ENCODE measurements at regions not wholly inside any gene's neighbourhood (a gene's known extent, or its start where the extent isn't known, plus 50 kb on each side); places are given as distances from the start of the nearest gene placed in this dataset.

GRCh38 chr7:123305840-123306375 is 106.1 kb upstream of the SLC13A1 start:
- TF ChIP-seq, protein P1, sequence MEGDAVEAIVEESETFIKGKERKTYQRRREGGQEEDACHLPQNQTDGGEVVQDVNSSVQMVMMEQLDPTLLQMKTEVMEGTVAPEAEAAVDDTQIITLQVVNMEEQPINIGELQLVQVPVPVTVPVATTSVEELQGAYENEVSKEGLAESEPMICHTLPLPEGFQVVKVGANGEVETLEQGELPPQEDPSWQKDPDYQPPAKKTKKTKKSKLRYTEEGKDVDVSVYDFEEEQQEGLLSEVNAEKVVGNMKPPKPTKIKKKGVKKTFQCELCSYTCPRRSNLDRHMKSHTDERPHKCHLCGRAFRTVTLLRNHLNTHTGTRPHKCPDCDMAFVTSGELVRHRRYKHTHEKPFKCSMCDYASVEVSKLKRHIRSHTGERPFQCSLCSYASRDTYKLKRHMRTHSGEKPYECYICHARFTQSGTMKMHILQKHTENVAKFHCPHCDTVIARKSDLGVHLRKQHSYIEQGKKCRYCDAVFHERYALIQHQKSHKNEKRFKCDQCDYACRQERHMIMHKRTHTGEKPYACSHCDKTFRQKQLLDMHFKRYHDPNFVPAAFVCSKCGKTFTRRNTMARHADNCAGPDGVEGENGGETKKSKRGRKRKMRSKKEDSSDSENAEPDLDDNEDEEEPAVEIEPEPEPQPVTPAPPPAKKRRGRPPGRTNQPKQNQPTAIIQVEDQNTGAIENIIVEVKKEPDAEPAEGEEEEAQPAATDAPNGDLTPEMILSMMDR (IDR thresholded peaks at IDR 0.05; ENCODE audit: poor library complexity), result no peak
- TF ChIP-seq EZH2 (IDR thresholded peaks at IDR 0.05; ENCODE audit: borderline replicate concordance), result no peak
